ENCODE measurements at regions not wholly inside any gene's neighbourhood (a gene's known extent, or its start where the extent isn't known, plus 50 kb on each side); places are given as distances from the start of the nearest gene placed in this dataset.

DNA sequence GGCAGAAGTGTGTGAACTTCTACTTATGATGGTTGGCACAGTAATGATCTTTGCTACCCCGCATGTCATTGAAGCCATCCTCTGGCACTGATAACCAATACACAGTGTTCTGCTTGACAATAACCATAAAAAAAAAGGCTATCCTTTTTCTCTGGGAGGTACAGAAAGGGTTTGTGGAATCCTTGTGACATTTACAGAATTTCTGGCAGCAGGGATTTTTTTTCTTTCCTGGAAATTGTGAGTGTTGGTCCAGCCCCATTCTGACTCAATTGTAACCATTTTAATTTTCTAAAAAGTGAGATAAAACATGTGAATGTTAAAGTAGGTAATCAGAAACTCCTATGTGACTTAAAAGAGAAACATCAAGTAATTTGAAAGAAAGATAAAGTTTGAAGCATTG lies 943.8 kb downstream of the TMTC2 start:
- TF ChIP-seq, protein P1, sequence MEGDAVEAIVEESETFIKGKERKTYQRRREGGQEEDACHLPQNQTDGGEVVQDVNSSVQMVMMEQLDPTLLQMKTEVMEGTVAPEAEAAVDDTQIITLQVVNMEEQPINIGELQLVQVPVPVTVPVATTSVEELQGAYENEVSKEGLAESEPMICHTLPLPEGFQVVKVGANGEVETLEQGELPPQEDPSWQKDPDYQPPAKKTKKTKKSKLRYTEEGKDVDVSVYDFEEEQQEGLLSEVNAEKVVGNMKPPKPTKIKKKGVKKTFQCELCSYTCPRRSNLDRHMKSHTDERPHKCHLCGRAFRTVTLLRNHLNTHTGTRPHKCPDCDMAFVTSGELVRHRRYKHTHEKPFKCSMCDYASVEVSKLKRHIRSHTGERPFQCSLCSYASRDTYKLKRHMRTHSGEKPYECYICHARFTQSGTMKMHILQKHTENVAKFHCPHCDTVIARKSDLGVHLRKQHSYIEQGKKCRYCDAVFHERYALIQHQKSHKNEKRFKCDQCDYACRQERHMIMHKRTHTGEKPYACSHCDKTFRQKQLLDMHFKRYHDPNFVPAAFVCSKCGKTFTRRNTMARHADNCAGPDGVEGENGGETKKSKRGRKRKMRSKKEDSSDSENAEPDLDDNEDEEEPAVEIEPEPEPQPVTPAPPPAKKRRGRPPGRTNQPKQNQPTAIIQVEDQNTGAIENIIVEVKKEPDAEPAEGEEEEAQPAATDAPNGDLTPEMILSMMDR (IDR thresholded peaks at IDR 0.05), result no peak
- no peak for TF ChIP-seq POLR2A (IDR thresholded peaks at IDR 0.05)
